SU-DHL-6 (cell line): ENCODE measurements at regions not wholly inside any gene's neighbourhood (a gene's known extent, or its start where the extent isn't known, plus 50 kb on each side); places are given as distances from the start of the nearest gene placed in this dataset.

Experiments used
- H2AFZ ChIP-seq: fragments of 200-600 bp; sonication (generic); 2 replicates; pipeline ENCODE4 v1.6.1; 2014; ENCODE audit warnings: low read depth, mild to moderate bottlenecking, moderate library complexity, mixed read lengths, antibody characterized with exemption, low read length; ENCODE audit not compliant: severe bottlenecking
- H3F3A ChIP-seq: fragments of 200-600 bp; shearing (Covaris generic); 2 replicates; pipeline ENCODE4 v1.6.0; 2016; ENCODE audit warnings: antibody characterized with exemption, mild to moderate bottlenecking; ENCODE audit not compliant: insufficient read depth
- H3K27ac ChIP-seq: fragments of 200-600 bp; sonication (generic); 2 replicates; pipeline ENCODE4 v1.5.1; 2016; ENCODE audit warnings: low read depth, mild to moderate bottlenecking, low read length, moderate library complexity, mixed read lengths
- H3K27me3 ChIP-seq: fragments of 200-600 bp; sonication (generic), shearing (Covaris generic); 2 replicates; pipeline ENCODE4 v1.6.0; 2014; ENCODE audit warnings: mild to moderate bottlenecking, low read length
- H3K36me3 ChIP-seq: fragments of 200-600 bp; sonication (generic); 2 replicates; pipeline ENCODE4 v1.6.1; 2014; ENCODE audit warnings: mild to moderate bottlenecking, low read length, mixed read lengths
- H3K4me2 ChIP-seq: fragments of 300-600, 200-600 bp; shearing (Covaris generic), sonication (generic); 2 replicates; pipeline ENCODE4 v1.6.0; 2014; ENCODE audit warnings: low read length, low read depth, mild to moderate bottlenecking; ENCODE audit not compliant: poor library complexity, severe bottlenecking
- H3K4me3 ChIP-seq: fragments of 200-600 bp; sonication (generic); 2 replicates; pipeline ENCODE4 v1.5.1; 2014; ENCODE audit warnings: antibody characterized with exemption, low read length, mild to moderate bottlenecking, mixed read lengths; ENCODE audit not compliant: insufficient read depth, poor library complexity, severe bottlenecking
- H3K79me2 ChIP-seq: fragments of 200-600 bp; sonication (generic); 2 replicates; pipeline ENCODE4 v1.6.1; 2014; ENCODE audit warnings: mild to moderate bottlenecking, low read length, moderate library complexity; ENCODE audit not compliant: insufficient read depth
- H3K9ac ChIP-seq: fragments of 200-600 bp; sonication (generic); 2 replicates; pipeline ENCODE4 v1.7.0; 2014; ENCODE audit warnings: mild to moderate bottlenecking, low read length
- H3K9me2 ChIP-seq: fragments of 200-600 bp; sonication (generic); replicated peaks from 2 replicates; pipeline ENCODE4 v1.6.1; 2014; ENCODE audit warnings: low read length; ENCODE audit not compliant: insufficient read depth
- H3K9me3 ChIP-seq: fragments of 200-600 bp; sonication (generic); 2 replicates; pipeline ENCODE4 v1.6.1; 2014; ENCODE audit warnings: low read length, mixed read lengths; ENCODE audit not compliant: insufficient read depth
- H4K20me1 ChIP-seq: fragments of 200-600 bp; sonication (generic); 2 replicates; pipeline ENCODE4 v1.6.1; 2014; ENCODE audit warnings: low read depth, mild to moderate bottlenecking, antibody characterized with exemption, low read length, moderate library complexity, mixed read lengths
- CTCF ChIP-seq: fragments of 200-600 bp; sonication (generic); IDR thresholded peaks from one replicate; pipeline ENCODE4 v1.5.1; 2017; ENCODE audit warnings: antibody characterized with exemption, mild to moderate bottlenecking, low read length, moderate library complexity; ENCODE audit not compliant: insufficient read depth, poor library complexity, severe bottlenecking
- EZH2phosphoT487 ChIP-seq: fragments of 200-600 bp; sonication (generic), shearing (Covaris generic); conservative IDR thresholded peaks from 2 replicates; pipeline ENCODE4 v1.6.1; 2018; ENCODE audit warnings: mild to moderate bottlenecking, antibody characterized with exemption, low read length, moderate library complexity, mixed read lengths

DNA sequence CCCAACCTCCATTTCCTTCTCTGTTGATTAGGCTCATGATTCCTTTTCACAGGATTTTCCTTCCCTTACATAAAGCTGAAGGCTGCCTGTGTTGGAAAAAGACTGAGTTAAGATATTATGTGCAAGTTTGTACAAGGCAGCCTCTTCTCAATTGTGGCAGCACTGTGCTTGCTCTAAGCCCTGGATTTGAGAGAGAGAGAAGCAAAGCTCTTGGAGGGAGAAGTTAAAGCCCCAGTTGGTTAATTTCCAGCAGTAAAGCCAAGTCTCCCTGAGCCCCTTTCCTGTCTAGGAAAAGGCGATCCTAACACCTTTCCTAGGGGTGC is 128.3 kb upstream of the SESN3 start:
- Histone ChIP-seq H3K79me2 (no peaks in the 10 kb centered on the region), H2AFZ (no peak overlapping the region)
- no peak for TF ChIP-seq CTCF
- no peak for TF ChIP-seq EZH2phosphoT487

GRCh38 chr11:95358511-95359340 is 127.7 kb upstream of the SESN3 start:
- Histone ChIP-seq H3K27me3 (no peaks in the 10 kb centered on the region; the same call in 1 of the 2 replicates), H4K20me1 (no peaks in the 10 kb centered on the region), H3K27ac (no peak overlapping the region), H3K9ac (no peak overlapping the region), H3K9me2 (no peaks in the 10 kb centered on the region), H3K79me2 (no peaks in the 10 kb centered on the region), H3K4me2 (no peak overlapping the region), H2AFZ (no peak overlapping the region), H3K9me3 (no peaks in the 10 kb centered on the region), H3K36me3 (no peaks in the 10 kb centered on the region), H3K4me3 (no peak overlapping the region), H3F3A (no peaks in the 10 kb centered on the region)
- TF ChIP-seq EZH2phosphoT487 (no peak), CTCF (no peak)

More for the DNA sequence above, 128.3 kb upstream of the SESN3 start:
- Histone ChIP-seq H3K4me2 (no peak overlapping the region), H3K9ac (no peak overlapping the region), H4K20me1 (no peaks in the 10 kb centered on the region), H3K36me3 (no peaks in the 10 kb centered on the region), H3K9me2 (no peaks in the 10 kb centered on the region), H3K4me3 (no peak overlapping the region), H3F3A (no peaks in the 10 kb centered on the region), H3K27ac (no peak overlapping the region), H3K27me3 (no peaks in the 10 kb centered on the region; the same call in 1 of the 2 replicates), H3K9me3 (no peaks in the 10 kb centered on the region)

DNA sequence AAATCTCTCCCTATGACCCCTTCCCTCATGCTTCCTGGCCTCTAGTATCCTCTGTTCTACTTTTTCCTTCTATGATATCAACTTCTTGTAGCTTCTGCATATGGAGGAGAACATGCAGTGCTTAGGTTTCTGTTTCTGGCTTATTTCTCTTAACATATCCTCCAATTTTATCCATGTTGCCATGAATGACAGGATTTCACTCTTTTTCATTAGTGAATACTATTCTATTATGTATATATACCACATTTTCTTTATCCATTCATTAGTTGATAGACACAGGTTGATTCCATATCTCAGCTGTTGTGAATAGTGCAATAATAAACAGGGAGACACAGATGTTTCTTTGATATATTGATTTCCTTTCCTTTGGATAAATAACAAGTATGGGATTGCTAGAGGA is 123.3 kb upstream of the SESN3 start:
- H3K9me3 ChIP-seq: no peaks in the 10 kb centered on the region

More for the DNA sequence above, 123.3 kb upstream of the SESN3 start:
- Histone ChIP-seq H3K36me3 (no peaks in the 10 kb centered on the region), H3K27me3 (no peaks in the 10 kb centered on the region), H3K79me2 (no peaks in the 10 kb centered on the region), H3K9me2 (no peaks in the 10 kb centered on the region), H3K4me3 (no peak overlapping the region), H3K9ac (no peak overlapping the region), H3F3A (no peaks in the 10 kb centered on the region), H3K4me2 (no peak overlapping the region), H2AFZ (no peak overlapping the region), H4K20me1 (no peaks in the 10 kb centered on the region), H3K27ac (no peak overlapping the region)
- no peak for TF ChIP-seq EZH2phosphoT487
- no peak for TF ChIP-seq CTCF
